HFFc6 (cell line): ENCODE measurements at regions not wholly inside any gene's neighbourhood (a gene's known extent, or its start where the extent isn't known, plus 50 kb on each side); places are given as distances from the start of the nearest gene placed in this dataset.

ENCODE experiments used
- DNase-seq: peaks from one replicate; pipeline ENCODE4 v3.0.0-alpha.2; 2018
- H3K27ac Mint-ChIP-seq: 2 replicates; pipeline ENCODE4 v1.8.0; 2020; ENCODE audit warnings: mild to moderate bottlenecking, mixed read lengths
- H3K27me3 Mint-ChIP-seq: 2 replicates; pipeline ENCODE4 v1.8.0; 2021; ENCODE audit warnings: mild to moderate bottlenecking, moderate library complexity, mixed read lengths; ENCODE audit not compliant: insufficient read depth
- H3K36me3 Mint-ChIP-seq: 2 replicates; pipeline ENCODE4 v1.8.0; 2021; ENCODE audit warnings: low read depth, mixed read lengths
- H3K4me1 Mint-ChIP-seq: 2 replicates; pipeline ENCODE4 v1.8.0; 2020; ENCODE audit warnings: low read depth, mixed read lengths
- H3K4me3 Mint-ChIP-seq: 2 replicates; pipeline ENCODE4 v1.8.0; 2020; ENCODE audit warnings: mild to moderate bottlenecking, moderate library complexity, mixed read lengths
- H3K9me3 Mint-ChIP-seq: 2 replicates; pipeline ENCODE4 v1.8.0; 2020; ENCODE audit warnings: mild to moderate bottlenecking, mixed read lengths
- TF ChIP-seq, protein P1 (sequence below): fragments of 200-600 bp; sonication (generic); IDR thresholded peaks from 2 replicates; pipeline ENCODE4 v1.5.0; 2021; ENCODE audit warnings: antibody characterized with exemption, mild to moderate bottlenecking

DNA sequence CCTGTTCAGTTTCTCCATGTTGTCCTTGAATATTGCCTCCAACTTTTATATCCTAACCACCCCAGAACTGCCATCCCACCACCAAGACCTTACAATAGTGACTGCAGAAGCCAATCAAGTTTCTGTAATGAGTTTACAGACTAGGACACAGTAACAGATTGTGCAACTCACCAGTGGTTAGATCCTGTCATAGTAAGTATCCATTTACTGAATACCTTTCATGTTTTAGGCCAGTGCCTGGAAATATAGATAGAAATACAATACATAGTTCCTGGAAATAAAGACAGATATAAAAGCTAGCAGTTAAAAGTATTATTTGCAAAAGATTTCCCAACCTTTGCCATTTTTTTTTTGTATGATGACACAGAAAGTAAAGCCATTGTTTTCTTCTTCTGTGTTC lies 471.8 kb upstream of the BTBD3 start:
- H3K9me3 Mint-ChIP-seq, result no peaks in the 10 kb centered on the region
- no peaks in the 10 kb centered on the region for H3K4me1 Mint-ChIP-seq
- TF ChIP-seq, protein P1, sequence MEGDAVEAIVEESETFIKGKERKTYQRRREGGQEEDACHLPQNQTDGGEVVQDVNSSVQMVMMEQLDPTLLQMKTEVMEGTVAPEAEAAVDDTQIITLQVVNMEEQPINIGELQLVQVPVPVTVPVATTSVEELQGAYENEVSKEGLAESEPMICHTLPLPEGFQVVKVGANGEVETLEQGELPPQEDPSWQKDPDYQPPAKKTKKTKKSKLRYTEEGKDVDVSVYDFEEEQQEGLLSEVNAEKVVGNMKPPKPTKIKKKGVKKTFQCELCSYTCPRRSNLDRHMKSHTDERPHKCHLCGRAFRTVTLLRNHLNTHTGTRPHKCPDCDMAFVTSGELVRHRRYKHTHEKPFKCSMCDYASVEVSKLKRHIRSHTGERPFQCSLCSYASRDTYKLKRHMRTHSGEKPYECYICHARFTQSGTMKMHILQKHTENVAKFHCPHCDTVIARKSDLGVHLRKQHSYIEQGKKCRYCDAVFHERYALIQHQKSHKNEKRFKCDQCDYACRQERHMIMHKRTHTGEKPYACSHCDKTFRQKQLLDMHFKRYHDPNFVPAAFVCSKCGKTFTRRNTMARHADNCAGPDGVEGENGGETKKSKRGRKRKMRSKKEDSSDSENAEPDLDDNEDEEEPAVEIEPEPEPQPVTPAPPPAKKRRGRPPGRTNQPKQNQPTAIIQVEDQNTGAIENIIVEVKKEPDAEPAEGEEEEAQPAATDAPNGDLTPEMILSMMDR, result no peak
- H3K36me3 Mint-ChIP-seq, result no peaks in the 10 kb centered on the region
- no peak overlapping the region for H3K27ac Mint-ChIP-seq
- no peak overlapping the region for H3K4me3 Mint-ChIP-seq
- H3K27me3 Mint-ChIP-seq, result peaks cover 5% of the 10 kb centered on the region; the same call in 1 of the 2 replicates
- DNase-seq, result no peak

DNA sequence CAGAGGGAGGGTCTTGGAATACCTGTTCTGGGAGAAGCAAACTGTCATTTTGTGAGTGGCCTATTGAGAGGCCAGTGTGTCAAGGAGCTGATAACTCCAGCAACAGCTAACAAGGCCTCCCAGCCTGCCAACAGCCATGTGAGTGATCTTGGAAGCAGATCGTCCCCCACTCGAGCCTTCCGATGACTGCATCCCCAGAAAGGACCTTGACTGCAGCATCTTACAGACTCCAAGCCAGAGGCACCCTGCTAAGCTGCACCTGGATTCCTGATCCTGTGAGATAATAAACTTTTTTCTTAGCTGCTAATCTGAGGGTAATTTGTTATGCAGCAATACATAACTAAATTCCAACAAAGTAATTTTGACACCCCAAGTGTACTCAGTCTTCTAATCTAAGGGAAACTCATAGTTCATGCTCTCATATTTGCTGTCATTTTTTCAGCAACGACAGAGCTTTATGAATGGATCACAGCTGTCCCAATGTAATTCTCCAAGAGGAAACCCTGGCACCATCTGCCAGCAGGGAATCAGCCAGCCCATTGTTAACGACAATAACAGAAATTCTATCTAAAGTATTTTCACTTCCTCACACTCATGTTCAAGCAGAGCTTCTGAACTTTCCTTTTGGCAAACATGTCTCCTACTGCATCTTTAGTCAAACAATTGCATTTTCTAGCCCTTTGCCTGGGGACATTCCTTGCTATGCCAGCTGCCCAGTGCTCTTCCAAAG lies 470.2 kb upstream of the BTBD3 start:
- Mint-ChIP-seq H3K27me3 (peaks cover 5% of the 10 kb centered on the region; the same call in 1 of the 2 replicates), H3K4me3 (no peak overlapping the region), H3K4me1 (peaks cover 10% of the 10 kb centered on the region; the same call in 1 of the 2 replicates), H3K36me3 (no peaks in the 10 kb centered on the region), H3K9me3 (no peaks in the 10 kb centered on the region), H3K27ac (no peak overlapping the region)
- TF ChIP-seq, protein P1, result no peak
- DNase-seq, result no peak

DNA sequence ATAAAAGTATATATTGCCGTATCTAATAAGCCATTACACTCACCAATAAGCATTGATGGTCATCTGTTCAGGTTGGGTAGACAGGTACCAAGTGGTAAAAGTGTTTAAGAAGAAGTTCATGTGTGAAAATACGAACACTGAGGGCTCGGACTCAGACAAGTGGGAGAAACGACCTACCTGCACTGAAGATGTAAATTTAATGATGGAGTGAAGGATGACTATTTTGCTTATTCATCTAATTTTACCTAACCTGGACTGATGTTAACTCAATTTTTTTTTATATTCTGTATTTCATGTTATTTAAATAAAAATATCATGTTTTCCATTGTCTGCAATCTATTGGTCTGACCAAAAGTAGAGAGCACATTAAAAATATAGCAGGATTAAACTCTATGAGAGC lies 469.1 kb upstream of the BTBD3 start:
- H3K4me3 Mint-ChIP-seq, result no peak overlapping the region
- H3K27me3 Mint-ChIP-seq, result peaks cover 4% of the 10 kb centered on the region; the same call in 1 of the 2 replicates
- H3K27ac Mint-ChIP-seq, result no peak overlapping the region
- peaks cover 20% of the 10 kb centered on the region; the same call in 1 of the 2 replicates for H3K4me1 Mint-ChIP-seq
- H3K36me3 Mint-ChIP-seq, result no peaks in the 10 kb centered on the region
- DNase-seq, result no peak
- TF ChIP-seq, protein P1, result no peak
- H3K9me3 Mint-ChIP-seq, result no peaks in the 10 kb centered on the region

DNA sequence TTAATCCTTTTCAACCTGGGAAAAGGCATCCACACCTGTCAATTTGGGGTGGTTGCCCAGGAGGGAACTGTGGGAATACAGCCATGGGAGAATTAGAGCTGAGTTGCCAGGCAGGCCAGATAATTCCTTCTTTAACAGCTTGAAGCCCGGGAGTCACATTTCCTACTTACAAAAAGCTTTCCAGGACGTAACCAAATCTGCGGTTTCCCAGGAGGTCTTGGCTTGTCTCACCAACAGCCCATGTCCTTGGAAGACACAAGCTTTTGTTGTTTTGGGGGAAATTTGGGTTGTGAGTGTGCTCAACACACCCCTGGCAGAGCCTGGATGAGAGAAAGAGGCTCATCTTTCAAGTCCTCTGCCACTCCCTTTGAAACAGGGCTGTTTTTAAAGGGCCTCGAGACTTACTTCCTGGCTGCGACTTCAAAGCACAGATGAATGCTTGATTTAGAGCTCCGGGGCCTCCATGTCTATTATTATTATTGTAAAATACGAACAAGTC lies 465.9 kb upstream of the BTBD3 start:
- no peak for DNase-seq
- peaks cover 4% of the 10 kb centered on the region; the same call in 1 of the 2 replicates for H3K27me3 Mint-ChIP-seq
- no peaks in the 10 kb centered on the region for H3K36me3 Mint-ChIP-seq
- H3K4me3 Mint-ChIP-seq, result no peak overlapping the region
- TF ChIP-seq, protein P1, result no peak
- H3K27ac Mint-ChIP-seq, result no peak overlapping the region
- no peaks in the 10 kb centered on the region; the same call in 1 of the 2 replicates for H3K9me3 Mint-ChIP-seq
- H3K4me1 Mint-ChIP-seq, result peaks cover 46% of the 10 kb centered on the region; the same call in 1 of the 2 replicates

DNA sequence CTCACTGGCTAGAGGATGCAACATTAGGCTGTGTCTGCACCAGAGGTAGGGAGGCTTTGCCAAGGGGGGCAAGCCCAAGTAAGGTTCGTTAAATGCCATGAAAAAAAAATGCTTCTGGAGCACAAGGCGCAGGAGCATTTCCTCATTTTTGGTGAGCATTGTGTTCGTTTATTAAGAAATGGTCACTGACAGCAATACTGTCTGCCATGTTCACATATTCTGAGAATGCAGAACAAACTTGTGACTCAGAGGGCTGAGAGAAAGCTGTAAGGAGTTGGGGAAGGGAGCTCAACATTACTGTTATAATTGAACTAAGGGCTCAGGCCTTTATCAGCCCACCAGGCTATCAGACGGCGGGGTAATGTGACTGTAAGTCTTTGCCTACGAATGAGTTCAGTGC lies 465.4 kb upstream of the BTBD3 start:
- peaks cover 47% of the 10 kb centered on the region; the same call in 1 of the 2 replicates for H3K4me1 Mint-ChIP-seq
- DNase-seq, result peak; percentile 32

More for the DNA sequence above, 465.4 kb upstream of the BTBD3 start:
- TF ChIP-seq, protein P1, result no peak
- H3K36me3 Mint-ChIP-seq, result no peaks in the 10 kb centered on the region
- no peak overlapping the region for H3K4me3 Mint-ChIP-seq
- peaks cover 4% of the 10 kb centered on the region; the same call in 1 of the 2 replicates for H3K27me3 Mint-ChIP-seq
- no peaks in the 10 kb centered on the region; the same call in 1 of the 2 replicates for H3K9me3 Mint-ChIP-seq
- H3K27ac Mint-ChIP-seq, result no peak overlapping the region; the same call in 1 of the 2 replicates
